HG03196 (cell line): ENCODE measurements at regions not wholly inside any gene's neighbourhood (a gene's known extent, or its start where the extent isn't known, plus 50 kb on each side); places are given as distances from the start of the nearest gene placed in this dataset.
A peak's percentile ranks its signal among the peaks of the same experiment; 100 is the strongest.

Source experiments
- ATAC-seq: cut with Tn5 transposase; IDR thresholded peaks from one replicate; pipeline ENCODE4 v1.9.1; 2021; ENCODE audit not compliant: unreplicated experiment

GRCh38 chr6:51382847-51383246 is 564.2 kb downstream of the TFAP2B start:
- ATAC-seq = no peak

- ATAC-seq = no peak
Measured at GRCh38 chr6:51384736-51385135, 566.1 kb downstream of the TFAP2B start.

GRCh38 chr6:51386347-51386836 is 567.7 kb downstream of the TFAP2B start:
- no peak for ATAC-seq

GRCh38 chr6:51387907-51388306 is 569.2 kb downstream of the TFAP2B start:
- ATAC-seq = no peak

GRCh38 chr6:51394061-51394460 is 575.4 kb downstream of the TFAP2B start:
- ATAC-seq = no peak

DNA sequence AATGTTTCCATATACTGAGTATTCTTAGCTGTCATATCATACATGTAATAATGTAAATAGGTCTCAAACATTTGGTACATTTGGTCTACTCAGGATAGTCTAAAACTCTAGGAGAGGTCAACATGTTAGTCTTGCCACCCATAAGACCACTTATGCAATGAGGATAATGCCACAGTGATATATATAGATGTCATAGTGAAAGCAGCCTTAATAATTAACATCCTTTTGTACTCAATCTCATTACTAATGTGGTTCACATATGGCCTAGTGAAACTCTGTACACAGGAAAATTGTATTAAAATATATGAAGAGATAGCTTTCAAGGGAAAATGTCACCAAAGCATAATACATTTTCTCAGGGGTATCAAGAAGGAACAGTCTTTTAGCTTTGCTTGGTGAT is 577.9 kb downstream of the TFAP2B start:
- peak; percentile 68 for ATAC-seq

DNA sequence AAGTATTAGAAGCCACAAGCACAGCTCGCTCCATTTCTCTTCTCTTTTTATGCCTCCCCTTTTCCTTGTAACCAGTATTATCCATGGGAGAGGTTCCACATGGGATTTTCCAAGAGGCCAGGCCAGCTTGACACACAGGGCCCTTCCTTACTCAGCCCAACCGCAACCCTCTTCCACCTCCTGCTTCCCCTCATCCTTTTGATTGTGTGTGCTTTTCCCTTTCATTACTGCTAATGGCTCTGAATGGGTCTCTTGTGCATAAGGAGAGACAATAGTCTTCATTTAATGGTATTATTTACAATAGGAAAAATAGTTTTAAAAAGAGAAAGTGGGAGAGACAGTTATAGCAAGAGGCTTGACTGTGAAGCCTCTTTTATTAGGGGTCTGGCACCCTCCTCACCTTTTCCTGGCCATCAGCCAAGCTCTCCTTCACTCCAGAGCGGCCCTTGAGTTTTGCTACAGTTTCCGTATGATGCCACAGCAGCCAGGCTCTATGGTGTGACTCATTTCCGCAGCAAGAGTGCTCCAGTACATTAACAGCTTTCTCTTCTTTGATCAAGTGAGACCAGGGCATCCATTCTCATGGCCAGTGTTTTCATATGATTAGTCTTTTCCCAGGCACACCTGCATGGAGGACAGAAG is 579.5 kb downstream of the TFAP2B start:
- ATAC-seq = peak; percentile 73

- peak; percentile 27 for ATAC-seq
Measured at GRCh38 chr6:51398793-51399192, 580.1 kb downstream of the TFAP2B start.

DNA sequence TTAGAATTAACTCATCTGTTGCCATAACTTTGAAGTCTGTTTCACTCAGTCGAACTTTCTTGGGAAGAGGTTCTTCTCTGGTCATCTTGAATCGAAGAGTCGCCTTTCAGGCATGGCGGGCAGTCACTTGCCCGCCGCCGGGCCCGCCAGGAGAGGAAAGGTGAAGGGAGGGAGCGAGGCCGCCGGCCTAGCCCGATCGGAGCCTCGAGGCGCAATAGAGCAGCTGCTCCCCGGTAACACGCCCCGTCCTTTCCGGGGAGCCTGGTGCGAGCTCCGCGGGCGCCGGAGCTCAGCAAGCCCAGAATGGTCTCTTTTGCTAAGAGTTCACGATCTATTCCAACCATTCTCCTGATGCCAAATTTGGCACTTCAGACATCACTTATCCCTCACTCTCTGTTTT is 591.8 kb downstream of the TFAP2B start:
- ATAC-seq = no peak

DNA sequence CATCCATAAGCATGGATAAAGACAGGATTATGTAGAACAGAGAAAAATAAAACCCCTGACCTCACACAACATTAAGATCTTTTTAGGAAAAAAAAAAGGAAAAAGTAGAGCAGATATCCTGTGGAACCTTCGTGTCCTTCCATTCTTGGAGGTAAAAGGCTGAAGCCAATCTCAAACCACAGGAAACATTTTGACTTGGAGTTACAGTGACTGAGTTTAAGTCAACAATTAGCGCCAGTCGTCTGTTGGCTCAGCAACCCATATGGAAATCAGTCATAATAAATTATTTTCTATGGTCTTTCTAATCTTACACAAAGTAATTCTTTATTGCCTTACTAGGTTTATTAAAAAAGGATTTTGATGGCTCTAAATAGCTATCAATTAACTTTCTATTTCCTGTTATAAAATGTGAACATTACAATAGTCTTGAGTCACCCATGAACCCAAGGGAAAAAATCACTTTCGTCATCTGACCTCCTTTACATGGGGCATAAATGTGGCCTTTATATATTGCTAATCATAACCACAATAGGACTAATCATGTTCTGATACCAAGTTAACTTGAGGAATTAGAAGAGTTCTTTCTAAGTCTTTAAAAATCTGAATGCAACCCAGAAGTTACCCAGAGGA is 592.9 kb downstream of the TFAP2B start:
- ATAC-seq = no peak

DNA sequence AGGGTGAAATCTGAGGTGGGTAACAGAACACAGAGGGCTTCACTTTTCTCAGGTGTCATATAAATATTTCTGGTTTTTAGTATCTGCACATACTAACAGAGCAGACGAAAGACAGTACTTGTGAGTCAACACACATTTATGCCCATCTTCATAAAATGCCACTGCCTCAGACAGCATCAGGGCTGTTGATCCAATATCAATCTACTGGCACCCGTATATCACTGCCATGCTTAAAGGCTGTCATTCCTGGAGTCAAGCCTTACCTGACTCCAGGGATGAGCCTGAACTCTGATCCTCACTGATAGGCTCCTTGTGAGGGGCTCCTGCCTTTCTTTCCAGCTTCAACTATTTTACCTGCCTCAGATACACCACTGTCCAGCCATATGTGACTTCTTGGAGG is 595.7 kb downstream of the TFAP2B start:
- no peak for ATAC-seq

DNA sequence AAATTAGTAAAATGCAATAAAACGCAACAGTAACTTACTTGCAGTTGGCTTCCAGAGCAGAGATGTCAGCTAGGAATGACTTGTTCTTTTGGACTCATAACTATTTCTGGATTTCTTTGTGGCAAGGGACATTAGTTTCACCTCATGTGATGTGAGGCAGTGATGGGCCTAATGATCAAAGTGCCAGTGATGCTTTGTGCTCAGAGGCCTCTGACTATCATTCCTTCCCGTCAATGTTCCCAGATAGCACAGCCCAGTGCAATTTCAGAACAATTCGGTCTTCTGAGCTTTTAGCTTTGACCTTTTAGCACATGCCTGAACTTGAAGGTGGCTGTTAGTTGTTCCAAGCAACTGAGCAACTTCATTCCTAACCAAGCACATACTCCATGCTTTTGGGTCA is 596.8 kb downstream of the TFAP2B start:
- no peak for ATAC-seq

- no peak for ATAC-seq
Measured at GRCh38 chr6:51429017-51429712, 610.5 kb downstream of the TFAP2B start.

DNA sequence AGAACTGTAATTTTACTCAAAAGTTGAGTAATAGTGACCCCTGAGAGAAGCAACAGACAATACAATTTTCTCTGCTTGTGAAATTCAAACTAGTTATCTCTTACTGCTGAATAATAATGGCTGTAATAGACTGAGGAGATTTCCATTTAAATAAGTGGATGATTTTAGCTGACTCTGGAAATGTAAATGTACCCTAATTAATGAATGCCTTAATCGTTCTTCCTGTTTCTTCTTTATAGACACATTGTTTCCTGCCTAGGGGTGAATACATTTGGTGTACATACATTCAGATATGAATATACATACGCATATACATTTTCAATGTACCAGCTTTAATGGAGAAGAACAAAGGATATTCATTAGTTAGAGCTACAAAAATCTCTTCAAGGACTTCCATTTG is 611.9 kb downstream of the TFAP2B start:
- ATAC-seq = no peak

GRCh38 chr6:51432481-51432880 is 613.8 kb downstream of the TFAP2B start:
- ATAC-seq = no peak

GRCh38 chr6:51450248-51450957 is 631.7 kb downstream of the TFAP2B start:
- ATAC-seq = no peak

DNA sequence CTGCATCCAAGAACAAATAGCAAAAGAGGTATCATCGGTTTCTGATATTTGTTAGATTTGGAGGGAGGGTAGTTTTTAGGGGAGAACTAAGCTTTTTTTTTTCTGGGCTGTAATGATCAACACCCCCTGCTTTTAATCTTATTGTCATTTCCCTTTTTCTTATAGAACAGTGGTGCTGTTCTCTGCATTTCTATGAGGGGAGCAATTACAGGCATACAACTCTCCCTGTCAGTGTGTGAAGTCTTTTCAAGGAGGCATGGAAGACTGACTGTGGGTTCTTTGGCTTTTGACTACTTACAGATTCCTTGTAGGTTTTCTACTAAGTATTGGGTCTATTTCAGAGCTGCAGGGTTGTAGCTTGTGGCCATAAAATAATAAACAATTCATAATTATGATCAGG is 632.3 kb downstream of the TFAP2B start:
- ATAC-seq = no peak

DNA sequence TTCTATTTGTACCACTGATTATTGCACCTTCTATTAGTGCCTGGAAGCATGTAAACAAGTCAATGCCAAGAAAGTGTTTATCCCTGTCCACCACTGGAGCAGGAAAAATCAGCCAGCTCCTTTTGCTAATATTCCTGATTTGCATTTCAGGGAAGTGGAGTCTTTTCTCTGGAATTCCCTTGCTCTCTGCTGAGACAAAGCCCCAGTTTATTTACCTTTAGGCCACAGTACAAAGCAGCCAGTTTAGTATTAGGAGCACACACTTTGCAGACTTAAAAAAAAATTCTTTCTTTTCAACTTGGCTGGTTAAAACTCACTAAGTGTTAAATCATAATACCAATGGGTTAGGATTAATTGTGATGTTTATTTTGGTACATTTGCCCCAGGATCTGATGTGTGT is 631.1 kb downstream of the PKHD1 start:
- ATAC-seq = no peak

DNA sequence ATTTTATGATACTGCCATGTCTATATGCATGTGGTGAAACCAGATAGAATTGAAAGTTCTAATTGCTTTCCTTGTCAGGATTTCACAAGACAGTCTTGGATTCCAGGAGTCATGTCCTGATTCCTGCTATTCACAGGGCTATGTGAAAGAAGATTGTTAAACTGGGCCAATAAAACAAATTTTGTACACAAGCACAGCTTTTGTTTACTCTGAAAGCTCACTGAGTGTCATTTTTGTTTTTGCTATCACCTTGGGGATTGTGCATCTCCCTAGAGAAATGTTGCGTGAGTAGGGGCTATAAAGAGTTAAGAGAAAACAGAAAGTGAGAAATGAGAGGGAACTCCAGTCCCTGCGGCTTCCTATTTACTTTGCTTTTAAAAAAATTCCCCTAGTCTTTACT is 627.5 kb downstream of the PKHD1 start:
- peak; percentile 96 for ATAC-seq

GRCh38 chr6:51462896-51463295 is 624.5 kb downstream of the PKHD1 start:
- ATAC-seq = no peak

- no peak for ATAC-seq
Measured at GRCh38 chr6:51463321-51463720, 624.1 kb downstream of the PKHD1 start.

- no peak for ATAC-seq
Measured at GRCh38 chr6:51464956-51465355, 622.5 kb downstream of the PKHD1 start.
